SK-N-SH (cell line): ENCODE measurements at regions not wholly inside any gene's neighbourhood (a gene's known extent, or its start where the extent isn't known, plus 50 kb on each side); places are given as distances from the start of the nearest gene placed in this dataset.

ENCODE experiments used
- FOXM1 ChIP-seq: IDR thresholded peaks from 2 replicates; pipeline ENCODE4 v1.4.0; 2012; ENCODE audit warnings: low read depth, mild to moderate bottlenecking
- POLR2AphosphoS5 ChIP-seq: IDR thresholded peaks from 2 replicates; pipeline ENCODE4 v1.6.1; 2012; ENCODE audit warnings: low read depth, low read length
- TEAD4 ChIP-seq: IDR thresholded peaks from 2 replicates; pipeline ENCODE4 v1.4.0; 2012; ENCODE audit warnings: mild to moderate bottlenecking, borderline replicate concordance; ENCODE audit not compliant: insufficient read depth

- TF ChIP-seq TEAD4 (no peak), POLR2AphosphoS5 (no peak), FOXM1 (no peak)
Observed at GRCh38 chr1:73749996-73750395, 448.0 kb downstream of the LRRIQ3 start.
